Thyroid gland (tissue), 4 donors: ENCODE measurements at regions not wholly inside any gene's neighbourhood (a gene's known extent, or its start where the extent isn't known, plus 50 kb on each side); places are given as distances from the start of the nearest gene placed in this dataset.

Source experiments
- CTCF ChIP-seq, 6 experiments: fragments of 200-600 bp in 3 of 6; fragments of 450-650 bp in 3 of 6; sonication (generic) in 3 of 6; IDR thresholded peaks; one replicate each; pipeline ENCODE4 v1.5.1; 2016 to 2019; ENCODE audit warnings: antibody characterized with exemption in 6 of 6, mild to moderate bottlenecking in 2 of 6, inconsistent platforms in 1 of 6, moderate library complexity in 1 of 6
- POLR2A ChIP-seq, 2 donors: fragments of 450-650 bp; IDR thresholded peaks; one replicate each; pipeline ENCODE4 v1.6.1; 2017; ENCODE audit warnings: antibody characterized with exemption in 2 of 2, mild to moderate bottlenecking in 2 of 2, moderate library complexity in 1 of 2

- TF ChIP-seq POLR2A (IDR thresholded peaks at IDR 0.05) (no peak), CTCF (IDR thresholded peaks at IDR 0.05) (no peak)
These were observed 1000.2 kb downstream of the TLE4 start for GRCh38 chr9:80571953-80572352.
